ENCODE measurements at regions not wholly inside any gene's neighbourhood (a gene's known extent, or its start where the extent isn't known, plus 50 kb on each side); places are given as distances from the start of the nearest gene placed in this dataset.

- no peak for TF ChIP-seq CTCF (conservative IDR thresholded peaks at IDR 0.05)
- TF ChIP-seq EZH2 (IDR thresholded peaks at IDR 0.05; ENCODE audit: low read depth), result no peak
These were observed 86.5 kb upstream of the ANKRD55 start for GRCh38 chr5:56319526-56320181.

All from PC-9 (cell line).